ENCODE measurements at regions not wholly inside any gene's neighbourhood (a gene's known extent, or its start where the extent isn't known, plus 50 kb on each side); places are given as distances from the start of the nearest gene placed in this dataset.

DNA sequence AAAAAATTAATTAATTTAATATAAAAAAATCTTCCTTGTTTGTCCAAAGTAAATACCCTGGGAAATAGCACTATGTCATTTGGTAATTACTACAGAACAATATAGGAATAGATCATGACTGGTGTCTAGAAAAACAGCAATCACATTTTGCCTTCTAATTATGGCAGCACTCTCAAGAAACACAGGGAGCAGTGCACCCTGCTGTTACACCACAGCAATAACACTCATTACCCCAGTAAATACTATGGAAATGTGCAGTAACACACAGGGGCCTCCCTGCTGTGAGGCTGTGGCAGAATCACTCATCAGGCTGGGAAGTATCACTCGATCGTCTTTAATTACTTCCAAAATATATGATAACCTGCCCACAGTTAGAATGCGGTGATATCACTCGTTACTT lies 646.0 kb downstream of the TUSC7 start:
- TF ChIP-seq GATA2 (IDR thresholded peaks at IDR 0.05; ENCODE audit: low read depth, low read length) (no peak), GATA3 (IDR thresholded peaks at IDR 0.05; ENCODE audit: low read depth, low read length) (no peak)
